ENCODE measurements at regions not wholly inside any gene's neighbourhood (a gene's known extent, or its start where the extent isn't known, plus 50 kb on each side); places are given as distances from the start of the nearest gene placed in this dataset.

DNA sequence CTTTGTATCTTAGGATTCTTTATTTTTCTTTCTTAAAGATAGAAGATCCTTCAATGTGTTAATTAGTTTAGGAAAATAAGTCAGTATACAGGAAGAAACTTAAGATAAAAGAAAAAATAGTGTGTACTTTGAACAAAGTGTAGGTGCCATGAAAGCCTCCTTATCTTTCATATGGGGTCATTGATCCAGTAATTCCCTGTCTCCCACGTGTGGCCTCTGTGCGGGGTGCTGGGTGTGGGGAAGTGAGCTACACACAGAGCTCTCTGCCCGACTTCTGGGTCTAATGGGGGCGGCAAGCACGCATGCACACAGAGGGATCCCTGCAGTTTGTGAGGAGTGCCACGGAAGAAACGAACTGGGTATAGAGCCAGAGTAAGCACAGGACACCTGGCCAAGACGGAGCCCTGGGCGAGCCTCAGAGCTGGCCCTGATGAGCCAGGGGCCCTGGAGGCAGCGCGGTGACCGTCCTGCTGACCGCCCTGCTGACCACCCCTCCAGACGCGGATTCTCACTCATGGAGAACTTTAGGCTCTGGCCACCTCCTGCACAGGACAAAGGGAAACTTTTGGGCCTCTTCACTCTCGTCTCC, 253.5 kb downstream of the ACKR3 start:
- TF ChIP-seq, protein P1, sequence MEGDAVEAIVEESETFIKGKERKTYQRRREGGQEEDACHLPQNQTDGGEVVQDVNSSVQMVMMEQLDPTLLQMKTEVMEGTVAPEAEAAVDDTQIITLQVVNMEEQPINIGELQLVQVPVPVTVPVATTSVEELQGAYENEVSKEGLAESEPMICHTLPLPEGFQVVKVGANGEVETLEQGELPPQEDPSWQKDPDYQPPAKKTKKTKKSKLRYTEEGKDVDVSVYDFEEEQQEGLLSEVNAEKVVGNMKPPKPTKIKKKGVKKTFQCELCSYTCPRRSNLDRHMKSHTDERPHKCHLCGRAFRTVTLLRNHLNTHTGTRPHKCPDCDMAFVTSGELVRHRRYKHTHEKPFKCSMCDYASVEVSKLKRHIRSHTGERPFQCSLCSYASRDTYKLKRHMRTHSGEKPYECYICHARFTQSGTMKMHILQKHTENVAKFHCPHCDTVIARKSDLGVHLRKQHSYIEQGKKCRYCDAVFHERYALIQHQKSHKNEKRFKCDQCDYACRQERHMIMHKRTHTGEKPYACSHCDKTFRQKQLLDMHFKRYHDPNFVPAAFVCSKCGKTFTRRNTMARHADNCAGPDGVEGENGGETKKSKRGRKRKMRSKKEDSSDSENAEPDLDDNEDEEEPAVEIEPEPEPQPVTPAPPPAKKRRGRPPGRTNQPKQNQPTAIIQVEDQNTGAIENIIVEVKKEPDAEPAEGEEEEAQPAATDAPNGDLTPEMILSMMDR (IDR thresholded peaks at IDR 0.05; ENCODE audit: low read depth, low read length, missing control alignments) = no peak
- no peak for DNase-seq (ENCODE audit: extremely low read depth, low read depth)
- no peak overlapping the region for H3K4me3 ChIP-seq (replicated peaks; ENCODE audit: low read depth, low read length)

DNA sequence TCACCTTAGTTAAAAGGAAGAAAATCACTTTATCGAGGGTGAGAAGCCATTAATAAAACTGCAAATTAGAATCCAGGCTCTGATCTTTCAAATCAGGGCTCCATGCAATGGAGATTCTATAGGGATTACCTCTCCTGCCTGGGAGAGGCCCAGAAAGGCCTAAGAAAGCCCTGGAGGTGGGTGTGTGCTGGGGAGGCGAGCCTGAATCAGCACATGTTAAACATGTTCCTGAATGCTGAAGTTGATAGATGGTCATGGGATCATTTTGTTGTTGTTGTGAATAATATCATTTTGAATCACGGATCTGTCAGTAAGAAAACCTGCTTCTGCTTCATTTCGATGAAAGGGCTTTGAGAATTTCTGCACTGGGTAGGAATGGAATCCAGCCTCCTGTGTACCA, 254.3 kb downstream of the ACKR3 start:
- TF ChIP-seq, protein P1 (IDR thresholded peaks at IDR 0.05; ENCODE audit: low read depth, low read length, missing control alignments) = no peak
- no peak for DNase-seq (ENCODE audit: extremely low read depth, low read depth)
- H3K4me3 ChIP-seq (replicated peaks; ENCODE audit: low read depth, low read length) = no peak overlapping the region

DNA sequence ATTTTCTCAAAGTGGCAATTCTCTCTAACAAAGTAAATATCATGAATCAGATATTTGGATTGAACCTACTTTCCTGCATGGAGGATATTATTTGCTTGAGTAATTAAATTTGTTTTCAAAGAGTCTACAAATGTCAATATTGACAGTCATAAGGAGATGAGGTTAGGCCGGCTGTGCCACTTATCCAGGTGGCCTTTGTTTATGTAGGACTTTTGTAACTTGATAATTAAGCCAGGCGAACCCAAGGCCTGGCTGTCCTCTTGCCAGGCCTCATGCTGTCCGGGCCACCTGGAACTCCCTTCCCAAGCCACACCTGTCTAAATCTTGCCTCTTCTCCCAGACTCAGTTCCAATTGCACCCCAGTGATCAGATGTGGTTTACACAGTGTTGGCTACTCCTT, 255.2 kb downstream of the ACKR3 start:
- TF ChIP-seq, protein P1 (IDR thresholded peaks at IDR 0.05; ENCODE audit: low read depth, low read length, missing control alignments) = no peak
- H3K4me3 ChIP-seq (replicated peaks; ENCODE audit: low read depth, low read length) = no peak overlapping the region
- DNase-seq (ENCODE audit: extremely low read depth, low read depth) = no peak

DNA sequence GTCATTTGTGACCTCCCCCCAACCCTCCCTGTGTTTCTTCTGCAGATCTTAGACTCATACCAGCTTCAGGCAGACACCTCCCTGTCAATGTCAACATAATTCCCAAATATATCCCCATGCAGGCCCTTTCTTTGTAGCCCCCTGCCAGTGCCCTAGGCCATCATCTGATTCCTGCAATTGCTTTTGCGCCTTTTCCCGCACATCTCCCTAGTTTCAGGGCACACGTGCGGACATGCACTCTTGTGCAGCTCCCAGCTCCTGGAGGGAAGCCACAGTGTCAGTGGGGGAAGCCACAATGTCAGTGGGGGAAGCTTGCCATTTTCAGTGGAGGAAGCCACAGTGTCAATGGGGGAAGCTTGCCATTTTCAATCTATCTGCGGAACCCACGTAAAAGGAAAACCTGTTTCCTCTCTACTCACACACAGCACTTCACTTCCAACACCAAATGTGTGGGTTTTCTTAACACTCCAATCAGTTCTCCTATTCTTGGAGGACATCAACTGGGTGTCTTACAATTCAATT, 256.4 kb downstream of the ACKR3 start:
- no peak overlapping the region for H3K4me3 ChIP-seq (replicated peaks; ENCODE audit: low read depth, low read length)
- no peak for DNase-seq (ENCODE audit: extremely low read depth, low read depth)
- TF ChIP-seq, protein P1 (IDR thresholded peaks at IDR 0.05; ENCODE audit: low read depth, low read length, missing control alignments) = no peak

DNA sequence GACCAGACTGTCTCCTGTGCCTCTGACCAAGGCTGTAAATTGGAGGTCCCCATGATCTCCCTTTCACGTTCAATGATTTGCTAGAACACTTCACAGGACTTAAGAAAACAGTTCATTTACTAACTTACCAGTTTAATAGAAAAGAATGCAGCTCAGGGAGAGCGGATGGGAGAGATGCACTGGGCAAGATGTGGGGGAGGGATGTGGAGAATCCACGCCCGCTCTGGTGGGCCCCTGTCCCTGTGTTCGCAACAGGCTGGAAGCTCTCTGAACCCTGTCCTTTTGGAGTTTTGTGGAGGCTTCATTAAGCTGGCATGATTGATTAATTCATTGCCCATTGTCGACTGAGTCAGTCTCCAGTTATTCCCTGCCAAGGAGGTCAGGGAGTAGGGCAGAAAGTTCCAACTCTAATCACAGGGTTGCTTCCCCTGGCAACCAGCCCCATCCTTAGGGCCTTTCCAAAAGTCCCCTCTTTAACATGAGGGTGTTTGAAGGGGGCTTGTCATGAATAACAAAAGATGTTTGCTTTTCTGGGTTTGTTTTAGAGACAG, 257.1 kb downstream of the ACKR3 start:
- no peak overlapping the region for H3K4me3 ChIP-seq (replicated peaks; ENCODE audit: low read depth, low read length)
- TF ChIP-seq, protein P1 (IDR thresholded peaks at IDR 0.05; ENCODE audit: low read depth, low read length, missing control alignments) = no peak
- no peak for DNase-seq (ENCODE audit: extremely low read depth, low read depth)

DNA sequence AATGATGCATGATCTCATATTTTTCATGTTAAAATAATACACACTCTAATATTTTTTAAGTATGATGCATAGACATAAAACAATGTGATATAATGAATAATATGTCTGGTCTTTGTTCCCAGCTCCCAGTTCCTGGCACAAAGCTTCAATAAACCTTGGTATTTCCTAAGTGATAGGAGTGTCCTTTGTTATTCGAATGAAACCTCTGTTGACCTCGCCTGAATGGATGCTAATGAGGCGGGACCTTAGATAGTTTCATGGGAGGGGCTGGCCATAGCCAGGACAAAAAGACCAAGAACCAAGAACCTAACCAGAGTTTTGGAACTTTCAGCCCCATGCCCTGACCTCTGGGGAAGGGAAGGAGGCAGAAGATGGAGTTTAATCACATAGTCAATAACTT, 257.7 kb upstream of the COPS8 start:
- DNase-seq (ENCODE audit: extremely low read depth, low read depth) = no peak
- no peak overlapping the region for H3K4me3 ChIP-seq (replicated peaks; ENCODE audit: low read depth, low read length)
- TF ChIP-seq, protein P1 (IDR thresholded peaks at IDR 0.05; ENCODE audit: low read depth, low read length, missing control alignments) = no peak
